Activated T-cell treated with anti-CD3 and anti-CD28 coated beads for 24 hours (primary cell): ENCODE measurements at regions not wholly inside any gene's neighbourhood (a gene's known extent, or its start where the extent isn't known, plus 50 kb on each side); places are given as distances from the start of the nearest gene placed in this dataset.
"Not testable (repeated sequence)": the region's sequence is repeated elsewhere in the genome, so short reads cannot be mapped to it uniquely, and the experiment has no call there.

ENCODE experiments used
- DNase-seq: peaks from one replicate; pipeline ENCODE4 v3.0.0-alpha.2; 2020; ENCODE audit warnings: low read depth

DNA sequence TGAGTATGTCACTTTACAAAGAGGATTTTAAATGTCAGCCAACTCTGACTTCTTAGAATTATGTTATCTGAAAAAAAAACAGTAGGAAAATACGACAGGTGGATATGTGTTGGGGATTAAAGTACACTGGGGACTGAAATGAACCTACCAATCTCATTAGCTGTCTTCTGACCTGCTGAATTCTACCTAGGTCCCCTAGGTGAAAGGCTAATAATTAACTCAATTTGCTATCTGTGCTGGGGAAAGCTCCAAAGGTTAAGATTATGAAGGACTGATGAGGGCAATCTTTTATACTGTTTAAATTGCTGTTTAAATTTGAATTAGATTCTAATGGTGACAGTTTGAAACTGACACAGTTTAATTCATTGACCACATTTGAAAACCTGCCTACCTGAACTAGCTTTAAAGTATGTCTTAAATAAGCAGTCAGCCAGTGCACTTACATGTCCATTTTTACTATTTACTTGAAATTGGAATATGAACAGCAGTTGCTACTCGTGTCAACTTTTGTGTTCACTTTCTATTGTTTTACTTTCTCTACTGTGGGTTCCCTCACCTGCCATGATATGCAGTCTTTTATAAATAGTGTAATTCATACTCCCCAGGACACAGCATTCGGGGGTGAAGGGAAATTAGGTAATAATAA lies 977.3 kb downstream of the C4orf33 start:
- DNase-seq: no peak

GRCh38 chr4:130074096-130074495 lies 978.1 kb downstream of the C4orf33 start:
- no peak for DNase-seq

DNA sequence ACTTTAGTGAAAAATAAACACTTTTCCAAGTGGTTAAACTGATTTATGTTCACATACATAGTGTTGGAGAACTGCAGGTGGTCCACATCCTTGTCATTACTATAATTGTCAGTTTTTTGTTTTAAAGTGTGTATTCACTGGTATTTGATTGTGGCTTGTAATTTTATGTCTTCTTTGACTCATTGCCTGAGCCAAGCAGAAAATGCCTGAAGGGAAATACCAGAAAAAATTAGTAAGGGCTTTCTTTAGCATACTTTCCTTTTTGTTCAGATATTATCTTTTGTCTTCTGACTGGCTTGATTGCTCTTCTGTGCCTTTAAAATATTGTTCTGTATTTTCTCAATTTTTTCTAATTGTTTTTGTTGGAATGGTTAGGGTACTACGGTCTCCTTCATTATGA lies 981.3 kb downstream of the C4orf33 start:
- DNase-seq: no peak

DNA sequence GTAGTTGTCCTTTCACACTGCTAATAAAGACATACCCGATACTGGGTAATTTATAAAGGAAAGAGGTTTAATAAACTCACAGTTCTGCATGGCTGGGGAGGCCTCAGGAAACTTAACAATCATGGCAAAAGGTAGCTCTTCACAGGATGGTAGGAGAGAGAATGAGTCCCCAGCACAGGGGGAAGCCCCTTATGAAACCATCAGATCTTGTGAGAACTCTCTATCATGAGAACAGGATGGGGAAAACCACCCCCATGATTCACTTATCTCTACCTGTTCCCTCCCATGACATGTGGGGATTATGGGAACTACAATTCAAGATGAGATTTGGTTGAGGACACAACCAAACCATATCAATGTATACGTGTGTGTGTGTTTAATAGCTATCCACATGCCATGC lies 983.1 kb downstream of the C4orf33 start:
- DNase-seq: not testable (repeated sequence)

GRCh38 chr4:130080872-130081451 lies 985.0 kb downstream of the C4orf33 start:
- DNase-seq: no peak

GRCh38 chr4:130090427-130090826 lies 994.5 kb downstream of the C4orf33 start:
- no peak for DNase-seq

DNA sequence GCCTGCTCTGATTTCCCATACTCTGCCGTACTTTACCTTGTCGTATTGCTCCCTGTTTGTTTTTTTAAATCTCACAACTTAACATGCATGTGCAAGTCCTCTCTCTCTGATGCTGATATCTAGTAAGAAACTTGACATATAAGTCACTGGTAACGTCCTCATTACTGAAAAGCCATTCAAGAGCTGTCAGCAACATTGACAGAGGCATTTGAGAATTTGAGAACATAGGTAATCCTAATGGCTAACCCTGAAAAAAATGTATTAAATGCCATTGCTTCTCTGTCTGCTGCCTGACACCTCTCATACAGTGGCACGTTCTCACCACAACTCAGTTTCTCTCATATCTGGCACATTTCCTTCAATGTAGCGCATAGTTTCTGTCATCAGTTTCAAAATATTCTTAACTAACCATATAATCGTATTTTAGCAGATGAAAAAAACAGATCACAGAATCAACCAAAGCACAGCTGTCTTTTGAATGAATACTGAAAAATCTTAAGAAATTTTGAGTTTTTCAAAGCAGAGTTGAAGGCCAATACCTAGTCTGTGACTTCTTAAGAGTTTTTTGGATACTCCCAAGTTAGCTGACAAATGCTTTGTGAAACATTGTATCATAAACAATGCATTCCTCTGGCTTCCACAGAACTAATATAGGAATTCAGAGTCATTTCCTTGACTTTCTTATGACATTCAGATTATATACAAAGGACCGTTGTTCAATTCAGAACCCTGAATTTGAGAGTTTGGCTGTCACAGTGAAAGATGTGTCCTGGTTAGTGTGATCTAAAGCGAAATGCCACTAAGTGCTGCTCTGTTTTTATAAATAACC lies 996.4 kb downstream of the C4orf33 start:
- DNase-seq: no peak

DNA sequence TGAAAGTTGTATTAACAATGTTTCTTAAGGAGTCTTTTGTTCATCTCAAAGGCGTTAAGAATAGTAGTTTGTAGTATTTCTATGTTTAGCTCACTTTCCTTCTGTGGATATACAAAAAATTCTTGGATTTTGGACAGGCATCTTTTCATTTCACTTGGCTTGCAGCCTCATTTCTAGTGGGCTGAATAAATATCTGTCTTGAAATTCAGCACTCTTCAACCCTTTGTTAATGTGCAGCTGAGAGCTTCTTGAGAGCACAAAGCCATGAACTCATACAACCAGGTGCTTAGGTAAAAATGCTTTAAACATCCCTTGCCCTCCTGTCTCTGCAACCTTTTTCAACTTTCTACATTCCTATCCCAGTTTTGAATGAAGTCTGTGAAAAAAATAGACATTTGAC lies 1003.2 kb downstream of the C4orf33 start:
- DNase-seq: no peak

- no peak for DNase-seq
These were observed 1014.2 kb downstream of the C4orf33 start for GRCh38 chr4:130110189-130110588.

DNA sequence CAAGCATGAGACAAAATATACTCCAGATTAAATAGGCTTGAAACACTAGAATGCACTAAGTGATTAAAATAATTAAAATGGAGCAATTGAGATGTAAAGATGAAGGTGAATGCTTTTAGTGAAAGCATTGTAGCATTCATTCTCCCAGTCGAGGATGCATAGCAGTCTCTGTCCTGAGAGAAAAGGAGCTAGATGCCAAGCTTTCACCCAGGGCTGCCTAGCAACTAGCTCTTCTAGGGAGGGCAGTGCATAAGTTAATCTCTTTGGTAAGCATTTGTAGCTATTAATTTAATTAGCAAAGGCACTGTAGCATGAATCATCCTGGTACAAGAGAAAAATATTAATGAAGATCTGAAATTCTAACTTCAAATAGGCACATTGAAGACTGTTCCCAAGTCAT lies 1014.8 kb downstream of the C4orf33 start:
- DNase-seq: no peak

DNA sequence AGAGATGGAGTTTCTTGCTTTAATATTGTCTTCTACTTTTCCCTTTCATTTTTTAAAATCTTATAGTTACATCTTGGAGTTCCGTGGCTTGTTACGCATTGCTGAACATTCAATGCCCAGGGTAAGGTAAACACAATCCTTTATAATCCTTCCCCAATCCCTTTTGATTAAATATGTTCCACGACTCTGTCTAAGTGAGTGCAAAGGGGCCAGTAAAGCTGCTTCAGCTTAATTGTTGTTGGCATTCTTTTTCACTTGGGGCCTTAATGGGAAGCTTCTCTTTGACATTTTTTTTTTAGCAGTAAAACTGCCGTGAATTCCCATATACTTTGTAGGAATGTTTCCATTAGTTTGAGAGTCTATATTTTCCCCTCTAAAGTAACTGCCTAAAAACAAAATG lies 1028.1 kb downstream of the C4orf33 start:
- no peak for DNase-seq

- DNase-seq: no peak
These were observed 1029.5 kb downstream of the C4orf33 start for GRCh38 chr4:130125467-130125866.

DNA sequence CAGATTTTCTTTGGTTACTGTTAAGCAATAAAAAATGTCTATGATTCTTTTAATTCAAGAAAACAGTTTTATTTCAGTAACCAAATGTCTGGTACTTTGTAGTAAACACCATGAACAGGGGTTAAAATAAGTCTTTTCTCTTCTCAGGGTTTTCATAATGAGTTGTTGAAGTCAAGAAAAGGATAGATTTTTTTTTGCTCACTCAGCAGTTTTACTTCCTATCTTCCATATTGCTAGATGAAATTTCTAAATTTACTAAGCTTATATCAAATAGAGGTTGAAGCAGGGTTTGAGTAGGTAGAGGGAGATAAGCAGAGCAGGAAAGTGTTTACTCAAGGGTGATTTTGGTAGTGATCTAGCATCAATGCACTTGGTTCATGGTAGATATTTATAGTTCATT lies 1031.3 kb downstream of the C4orf33 start:
- DNase-seq: no peak

DNA sequence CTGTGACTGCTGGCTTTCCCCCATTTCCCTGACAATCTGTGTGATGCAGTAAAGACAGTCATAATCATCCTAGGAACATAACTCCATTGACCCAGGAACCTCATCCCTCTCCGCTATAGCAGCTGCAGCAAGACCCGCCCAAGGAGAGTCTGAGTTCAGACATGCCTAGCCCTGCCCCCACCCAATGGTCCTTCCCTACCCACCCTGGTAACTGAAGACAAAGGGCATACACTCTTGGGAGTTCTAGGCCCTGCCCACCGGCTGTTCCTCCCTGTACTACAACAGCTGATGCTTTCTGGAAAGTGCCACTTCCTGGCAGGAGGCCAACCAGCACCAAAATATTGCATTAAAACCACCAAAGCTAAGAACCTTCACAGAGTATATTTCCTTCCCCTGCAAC lies 1035.6 kb downstream of the C4orf33 start:
- no peak for DNase-seq

- DNase-seq: no peak
These were observed 1045.7 kb downstream of the C4orf33 start for GRCh38 chr4:130141651-130142050.

GRCh38 chr4:130143656-130144055 lies 1047.7 kb downstream of the C4orf33 start:
- no peak for DNase-seq

- DNase-seq: no peak
These were observed 1050.8 kb downstream of the C4orf33 start for GRCh38 chr4:130146773-130147172.

DNA sequence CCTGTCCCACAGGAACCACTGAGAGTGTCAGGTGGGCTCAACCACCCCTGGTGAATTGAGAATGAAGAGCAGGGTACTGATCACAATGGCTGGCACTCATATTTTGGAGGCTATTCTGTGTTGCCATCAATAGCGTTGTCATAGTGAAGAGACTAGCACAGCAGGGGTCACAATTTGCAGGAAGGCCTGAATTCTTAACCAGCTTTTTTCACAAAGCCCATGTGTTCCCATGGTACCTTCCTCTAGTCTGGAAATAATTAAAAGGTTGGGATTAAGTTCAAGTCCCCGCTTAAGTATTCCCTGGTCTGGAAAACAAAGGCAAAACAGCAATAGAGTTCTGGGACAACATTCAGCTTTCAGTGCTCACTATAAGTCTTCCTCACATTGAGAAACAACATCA lies 1051.7 kb downstream of the C4orf33 start:
- DNase-seq: no peak

DNA sequence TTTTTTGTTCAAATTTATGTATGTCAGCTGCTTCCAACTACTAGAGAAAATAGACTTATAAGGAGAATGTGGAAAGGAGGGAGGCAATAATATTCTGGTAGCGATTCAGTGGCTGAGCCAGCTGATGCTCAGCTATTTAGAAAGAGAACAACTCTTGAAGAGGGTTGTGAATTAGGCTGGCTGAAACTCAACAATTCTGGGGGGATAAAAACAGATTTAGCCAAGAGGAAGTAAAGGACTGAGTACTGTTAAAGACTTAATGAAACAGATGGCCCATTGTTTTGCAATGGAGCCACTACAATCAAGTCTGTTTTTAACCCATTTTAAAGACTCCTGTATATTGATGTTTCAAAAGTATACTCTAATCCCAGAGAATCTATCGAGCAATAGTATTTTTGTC lies 1058.9 kb downstream of the C4orf33 start:
- no peak for DNase-seq

GRCh38 chr4:130163701-130164100 lies 1067.7 kb downstream of the C4orf33 start:
- DNase-seq: no peak

- no peak for DNase-seq
These were observed 1069.4 kb downstream of the C4orf33 start for GRCh38 chr4:130165381-130165780.

DNA sequence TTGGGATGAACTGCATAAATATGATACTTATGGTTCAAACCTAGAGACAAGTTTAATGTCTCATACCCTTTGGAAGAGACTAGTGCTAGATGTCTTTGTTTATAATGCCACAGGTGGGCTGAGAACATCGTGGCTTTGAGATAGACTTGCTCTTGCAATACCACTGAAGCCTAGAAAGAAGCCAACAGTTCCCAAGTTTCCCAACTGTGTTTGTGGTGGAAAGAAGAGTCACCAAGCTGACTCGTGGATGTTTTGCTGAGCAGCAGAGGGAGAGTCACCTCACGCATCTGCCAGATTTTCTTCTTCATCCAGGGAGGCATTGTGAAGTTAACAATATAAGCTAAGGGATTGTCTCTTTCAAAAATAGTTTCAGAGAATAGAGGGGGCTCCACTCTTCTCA lies 1076.2 kb downstream of the C4orf33 start:
- no peak for DNase-seq

GRCh38 chr4:130178106-130178505 lies 1082.2 kb downstream of the C4orf33 start:
- DNase-seq: no peak
